A549 (cell line): ENCODE measurements at regions not wholly inside any gene's neighbourhood (a gene's known extent, or its start where the extent isn't known, plus 50 kb on each side); places are given as distances from the start of the nearest gene placed in this dataset.

ENCODE experiments used
- ESRRA ChIP-seq: fragments of 150-350 bp; IDR thresholded peaks from 2 replicates; pipeline ENCODE4 v1.6.1; 2014; ENCODE audit warnings: mild to moderate bottlenecking, low read length, borderline replicate concordance
- MAZ ChIP-seq: fragments of 150-350 bp; IDR thresholded peaks from 2 replicates; pipeline ENCODE4 v1.6.1; 2014; ENCODE audit warnings: antibody characterized with exemption, low read depth, low read length, borderline replicate concordance
- MYC ChIP-seq: IDR thresholded peaks from 2 replicates; pipeline ENCODE4 v1.6.1; 2012; ENCODE audit warnings: mild to moderate bottlenecking, inconsistent platforms, low read length, improper control_type of control experiment, borderline replicate concordance
- RAD21 ChIP-seq, 2 experiments: fragments of >200 bp in 1 of 2; sonication (Bioruptor Twin) in 1 of 2; formaldehyde crosslinking in 1 of 2; IDR thresholded peaks in 1 of 2; conservative IDR thresholded peaks in 1 of 2; 2 replicates in 1 of 2; 3 replicates in 1 of 2; pipeline ENCODE4 v1.6.1; 2012 to 2018; ENCODE audit warnings: inconsistent platforms in 1 of 2
- TF ChIP-seq, protein P1 (sequence below): fragments of 150-350 bp; IDR thresholded peaks from 2 replicates; pipeline ENCODE4 v1.6.1; 2014; ENCODE audit warnings: low read depth, mild to moderate bottlenecking, low read length

GRCh38 chr3:34038131-34038530, 239.7 kb downstream of the PDCD6IP start:
- TF ChIP-seq, protein P1, sequence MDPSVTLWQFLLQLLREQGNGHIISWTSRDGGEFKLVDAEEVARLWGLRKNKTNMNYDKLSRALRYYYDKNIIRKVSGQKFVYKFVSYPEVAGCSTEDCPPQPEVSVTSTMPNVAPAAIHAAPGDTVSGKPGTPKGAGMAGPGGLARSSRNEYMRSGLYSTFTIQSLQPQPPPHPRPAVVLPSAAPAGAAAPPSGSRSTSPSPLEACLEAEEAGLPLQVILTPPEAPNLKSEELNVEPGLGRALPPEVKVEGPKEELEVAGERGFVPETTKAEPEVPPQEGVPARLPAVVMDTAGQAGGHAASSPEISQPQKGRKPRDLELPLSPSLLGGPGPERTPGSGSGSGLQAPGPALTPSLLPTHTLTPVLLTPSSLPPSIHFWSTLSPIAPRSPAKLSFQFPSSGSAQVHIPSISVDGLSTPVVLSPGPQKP = no peak
- no peak for TF ChIP-seq RAD21 (conservative IDR thresholded peaks at IDR 0.05 in 1 of 2, IDR thresholded peaks at IDR 0.05 in 1 of 2)
- TF ChIP-seq MAZ = no peak
- no peak for TF ChIP-seq MYC
- no peak for TF ChIP-seq ESRRA
